Epithelial cell of proximal tubule (primary cell): ENCODE measurements at regions not wholly inside any gene's neighbourhood (a gene's known extent, or its start where the extent isn't known, plus 50 kb on each side); places are given as distances from the start of the nearest gene placed in this dataset.

Experiments used
- DNase-seq: peaks from one replicate; pipeline ENCODE4 v3.0.0-alpha.2; 2011; ENCODE audit warnings: low read depth
- H3K4me3 ChIP-seq: 2 replicates; pipeline ENCODE4 v1.5.1; 2011; ENCODE audit warnings: low read depth, mild to moderate bottlenecking, low read length
- TF ChIP-seq, protein P1 (sequence below): conservative IDR thresholded peaks from 2 replicates; pipeline ENCODE4 v1.5.1; 2012; ENCODE audit warnings: low read depth, mild to moderate bottlenecking, low read length

DNA sequence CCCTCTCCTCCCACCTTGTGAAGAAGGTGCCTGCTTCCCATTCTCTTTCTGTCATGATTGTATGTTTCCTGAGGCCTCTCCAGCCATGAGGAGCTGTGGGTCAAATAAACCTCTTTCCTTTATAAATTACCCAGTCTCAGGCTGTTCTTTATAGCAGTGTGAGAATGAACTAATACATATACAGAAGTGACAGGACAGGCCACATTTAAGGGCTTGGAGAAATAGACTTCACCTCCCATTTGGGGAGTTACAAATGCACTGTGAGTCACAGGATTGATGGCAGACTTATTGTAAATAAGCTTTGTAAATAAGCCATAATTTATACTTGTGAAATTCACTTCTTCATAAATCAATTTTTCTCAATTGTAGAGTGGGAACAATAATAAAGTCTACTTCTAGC is 543.3 kb downstream of the LRRIQ3 start:
- no peak overlapping the region for H3K4me3 ChIP-seq
- TF ChIP-seq, protein P1, sequence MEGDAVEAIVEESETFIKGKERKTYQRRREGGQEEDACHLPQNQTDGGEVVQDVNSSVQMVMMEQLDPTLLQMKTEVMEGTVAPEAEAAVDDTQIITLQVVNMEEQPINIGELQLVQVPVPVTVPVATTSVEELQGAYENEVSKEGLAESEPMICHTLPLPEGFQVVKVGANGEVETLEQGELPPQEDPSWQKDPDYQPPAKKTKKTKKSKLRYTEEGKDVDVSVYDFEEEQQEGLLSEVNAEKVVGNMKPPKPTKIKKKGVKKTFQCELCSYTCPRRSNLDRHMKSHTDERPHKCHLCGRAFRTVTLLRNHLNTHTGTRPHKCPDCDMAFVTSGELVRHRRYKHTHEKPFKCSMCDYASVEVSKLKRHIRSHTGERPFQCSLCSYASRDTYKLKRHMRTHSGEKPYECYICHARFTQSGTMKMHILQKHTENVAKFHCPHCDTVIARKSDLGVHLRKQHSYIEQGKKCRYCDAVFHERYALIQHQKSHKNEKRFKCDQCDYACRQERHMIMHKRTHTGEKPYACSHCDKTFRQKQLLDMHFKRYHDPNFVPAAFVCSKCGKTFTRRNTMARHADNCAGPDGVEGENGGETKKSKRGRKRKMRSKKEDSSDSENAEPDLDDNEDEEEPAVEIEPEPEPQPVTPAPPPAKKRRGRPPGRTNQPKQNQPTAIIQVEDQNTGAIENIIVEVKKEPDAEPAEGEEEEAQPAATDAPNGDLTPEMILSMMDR = no peak
- DNase-seq = no peak

DNA sequence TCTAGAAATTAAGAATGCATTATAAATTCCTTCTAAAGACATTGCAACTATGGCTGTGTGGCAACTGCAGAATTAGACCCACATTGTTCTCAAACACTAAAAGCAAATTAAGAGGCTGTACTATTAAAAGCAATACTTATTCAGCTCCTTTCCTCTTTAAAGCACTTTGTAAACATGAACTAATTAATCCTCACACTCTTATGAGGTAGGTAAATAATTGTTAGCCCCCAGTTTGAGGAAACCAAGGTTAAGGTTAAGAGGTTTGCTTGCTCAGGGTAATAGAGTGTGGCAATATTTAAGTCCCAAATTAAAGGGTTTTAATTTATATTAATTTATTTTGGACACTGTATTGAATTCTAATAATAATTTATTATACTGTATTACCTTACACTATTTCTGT is 553.8 kb downstream of the LRRIQ3 start:
- DNase-seq = no peak
- H3K4me3 ChIP-seq = no peak overlapping the region
- TF ChIP-seq, protein P1 = no peak

DNA sequence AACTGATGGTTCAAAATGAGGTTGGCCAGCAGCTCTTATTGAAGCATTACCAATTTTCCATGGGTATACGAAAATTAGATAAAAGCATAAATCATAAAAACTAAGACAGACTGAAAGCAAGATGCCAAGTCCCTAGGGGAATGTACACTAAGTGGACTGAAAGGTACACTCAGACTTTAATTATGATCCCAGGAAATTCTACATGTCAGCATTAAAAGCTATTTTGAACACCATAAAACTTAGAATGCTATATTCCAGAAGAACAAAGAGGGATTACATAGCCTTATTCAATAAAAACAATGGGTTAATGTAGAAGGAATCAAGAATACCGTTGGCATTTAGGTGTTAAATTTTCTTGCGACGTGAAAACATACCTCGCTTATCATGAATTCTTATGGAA is 558.5 kb downstream of the LRRIQ3 start:
- no peak overlapping the region for H3K4me3 ChIP-seq
- TF ChIP-seq, protein P1 = no peak
- DNase-seq = no peak

DNA sequence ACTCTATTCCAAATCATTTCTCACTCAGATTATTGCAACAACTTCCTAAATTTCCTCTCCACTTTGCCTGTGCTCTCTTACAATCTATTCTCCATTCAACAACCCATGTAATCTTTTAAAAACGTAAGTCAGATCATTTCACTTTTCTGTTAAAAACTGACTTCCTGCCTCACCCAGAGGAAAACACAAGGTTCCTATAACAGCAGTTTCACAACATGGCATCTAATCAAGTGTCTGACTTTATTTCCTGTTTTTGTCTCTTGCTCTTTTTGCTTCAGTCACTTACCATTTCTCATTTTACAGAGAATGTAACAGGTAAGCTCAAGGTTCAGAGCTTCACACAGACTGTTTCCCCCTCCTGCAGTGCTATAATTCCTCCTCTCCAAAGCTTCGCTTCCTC is 560.7 kb downstream of the LRRIQ3 start:
- TF ChIP-seq, protein P1 = no peak
- DNase-seq = no peak
- H3K4me3 ChIP-seq = no peak overlapping the region

DNA sequence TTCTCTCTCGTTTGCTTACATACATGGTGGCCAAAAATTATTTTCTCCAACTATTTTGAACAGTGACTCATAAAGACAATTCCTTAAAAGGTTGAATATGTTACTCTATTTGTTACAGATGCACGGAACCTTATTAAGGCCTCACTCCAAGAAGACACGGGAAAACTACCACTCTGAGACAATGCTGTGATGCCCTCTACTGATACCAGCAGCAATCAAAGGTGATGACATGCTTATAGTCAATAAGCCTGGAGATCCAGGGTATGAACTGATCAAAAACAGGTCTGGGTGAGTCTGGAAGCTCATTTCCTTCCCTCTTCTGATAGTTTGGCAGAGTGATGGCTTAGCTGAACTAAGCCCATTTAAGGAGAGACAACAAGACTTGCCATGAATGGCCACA is 563.0 kb downstream of the LRRIQ3 start:
- DNase-seq = no peak
- no peak overlapping the region for H3K4me3 ChIP-seq
- TF ChIP-seq, protein P1 = peak; percentile 45

DNA sequence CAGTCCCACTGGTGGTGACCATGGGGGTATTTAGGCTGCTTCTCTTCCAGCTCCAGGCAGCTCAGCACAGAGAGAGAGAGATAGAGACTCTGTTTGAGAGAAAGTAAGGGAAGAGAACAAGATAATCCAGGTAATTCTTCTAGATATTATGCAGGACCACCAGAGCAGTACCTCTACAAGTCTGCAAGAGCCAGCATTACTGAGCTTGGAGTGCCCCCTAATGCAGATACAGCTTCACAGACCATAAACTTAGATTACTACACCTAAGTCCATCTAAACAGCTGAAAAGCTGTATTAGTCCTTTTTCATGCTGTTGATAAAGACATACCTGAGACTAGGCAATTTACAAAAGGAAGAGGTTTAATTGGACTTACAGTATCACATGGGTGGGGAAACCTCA is 570.3 kb downstream of the LRRIQ3 start:
- no peak for DNase-seq
- no peak overlapping the region for H3K4me3 ChIP-seq
- TF ChIP-seq, protein P1 = peak; percentile 39

DNA sequence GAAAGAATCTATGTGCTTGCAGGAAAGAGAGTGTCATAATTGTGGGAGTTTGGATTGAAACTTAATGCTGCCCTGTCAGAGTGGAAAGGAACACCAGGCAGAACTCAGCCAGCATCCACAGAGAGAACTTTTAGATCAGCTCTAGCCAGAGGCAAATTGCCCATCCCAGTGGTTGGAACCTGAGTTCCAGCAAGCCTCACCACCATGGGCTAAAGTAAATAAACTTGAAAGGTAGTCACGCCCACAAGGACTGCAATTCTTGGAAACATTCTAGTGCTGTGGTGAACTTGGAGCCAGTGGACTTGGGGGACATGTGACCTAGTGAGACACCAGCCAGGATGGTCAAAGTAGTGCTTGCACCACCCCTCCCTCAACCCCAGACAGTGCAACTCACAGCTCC is 571.6 kb downstream of the LRRIQ3 start:
- TF ChIP-seq, protein P1 = no peak
- H3K4me3 ChIP-seq = no peak overlapping the region
- DNase-seq = no peak
